IPS DF 6.9 (cell line): ENCODE measurements at regions not wholly inside any gene's neighbourhood (a gene's known extent, or its start where the extent isn't known, plus 50 kb on each side); places are given as distances from the start of the nearest gene placed in this dataset.

Experiments used
- DNase-seq: peaks from one replicate; pipeline ENCODE4 v3.0.0-alpha.2; 2013; ENCODE audit warnings: low read depth, low spot score
- H3K27ac ChIP-seq: one replicate; pipeline ENCODE4 v1.5.1; 2013; ENCODE audit warnings: low read length, control low read depth
- H3K27me3 ChIP-seq: 2 replicates; pipeline ENCODE4 v1.6.1; 2013; ENCODE audit warnings: mild to moderate bottlenecking, low read length; ENCODE audit not compliant: control insufficient read depth, insufficient read depth
- H3K36me3 ChIP-seq: 2 replicates; pipeline ENCODE4 v1.6.1; 2013; ENCODE audit warnings: low read length; ENCODE audit not compliant: control insufficient read depth, insufficient read depth
- H3K4me1 ChIP-seq: 2 replicates; pipeline ENCODE4 v1.6.1; 2013; ENCODE audit warnings: low read length; ENCODE audit not compliant: control insufficient read depth, insufficient read depth
- H3K4me3 ChIP-seq: 2 replicates; pipeline ENCODE4 v1.5.1; 2013; ENCODE audit warnings: mild to moderate bottlenecking, low read length
- H3K9me3 ChIP-seq: 2 replicates; pipeline ENCODE4 v1.6.1; 2013; ENCODE audit warnings: low read length, inconsistent platforms; ENCODE audit not compliant: control insufficient read depth, insufficient read depth
- WGBS: extraction: QIAGEN DNeasy Blood & Tissue Kit; methylation state at CpG from one replicate; pipeline ENCODE4 v1.1.7; 2013; ENCODE audit warnings: mixed read lengths, missing lambda C conversion rate; ENCODE audit not compliant: insufficient read length, insufficient coverage; 5-methylcytosine and 5-hydroxymethylcytosine counted together

- no peaks in the 10 kb centered on the region for H3K27me3 ChIP-seq
- H3K4me3 ChIP-seq: no peak overlapping the region
- H3K36me3 ChIP-seq: no peaks in the 10 kb centered on the region
- no CpG with 5 or more reads among the region's 2 CpGs for WGBS
- H3K9me3 ChIP-seq: no peaks in the 10 kb centered on the region
- DNase-seq: no peak
- H3K4me1 ChIP-seq: no peaks in the 10 kb centered on the region
- H3K27ac ChIP-seq: no peak overlapping the region
Observed at GRCh38 chr2:51681854-51682253, 649.9 kb upstream of the NRXN1 start.

- no CpG with 5 or more reads among the region's 2 CpGs for whole genome bisulfite sequencing
- Histone ChIP-seq H3K27ac (no peak overlapping the region), H3K4me3 (no peak overlapping the region), H3K36me3 (no peaks in the 10 kb centered on the region), H3K4me1 (no peaks in the 10 kb centered on the region), H3K27me3 (no peaks in the 10 kb centered on the region), H3K9me3 (no peaks in the 10 kb centered on the region)
- DNase-seq: no peak
Observed at GRCh38 chr2:51673628-51674027, 641.7 kb upstream of the NRXN1 start.

GRCh38 chr2:51667679-51668078 is 635.7 kb upstream of the NRXN1 start:
- Histone ChIP-seq H3K36me3 (no peaks in the 10 kb centered on the region), H3K4me1 (peaks cover 1% of the 10 kb centered on the region; the same call in 1 of the 2 replicates), H3K27ac (no peak overlapping the region), H3K9me3 (no peaks in the 10 kb centered on the region), H3K4me3 (no peak overlapping the region), H3K27me3 (no peaks in the 10 kb centered on the region)
- no CpG with 5 or more reads among the region's 1 CpG for WGBS
- no peak for DNase-seq

GRCh38 chr2:51662187-51662586 is 630.3 kb upstream of the NRXN1 start:
- Histone ChIP-seq H3K9me3 (no peaks in the 10 kb centered on the region), H3K27ac (no peak overlapping the region), H3K27me3 (no peaks in the 10 kb centered on the region), H3K4me3 (no peak overlapping the region), H3K36me3 (no peaks in the 10 kb centered on the region), H3K4me1 (peaks cover 1% of the 10 kb centered on the region; the same call in 1 of the 2 replicates)
- WGBS: no CpG with 5 or more reads among the region's 5 CpGs
- DNase-seq: peak; percentile 13

- Histone ChIP-seq H3K4me1 (no peaks in the 10 kb centered on the region), H3K9me3 (no peaks in the 10 kb centered on the region), H3K4me3 (no peak overlapping the region), H3K27me3 (no peaks in the 10 kb centered on the region), H3K36me3 (no peaks in the 10 kb centered on the region), H3K27ac (no peak overlapping the region)
- WGBS: no CpG with 5 or more reads among the region's 4 CpGs
- DNase-seq: no peak
Observed at GRCh38 chr2:51657849-51658248, 625.9 kb upstream of the NRXN1 start.

- Histone ChIP-seq H3K27me3 (no peaks in the 10 kb centered on the region), H3K36me3 (no peaks in the 10 kb centered on the region), H3K4me1 (no peaks in the 10 kb centered on the region), H3K4me3 (no peak overlapping the region), H3K27ac (no peak overlapping the region), H3K9me3 (no peaks in the 10 kb centered on the region)
- DNase-seq: no peak
Observed at GRCh38 chr2:51650769-51651168, 618.8 kb upstream of the NRXN1 start.

- H3K4me3 ChIP-seq: no peak overlapping the region
- no peaks in the 10 kb centered on the region for H3K36me3 ChIP-seq
- H3K4me1 ChIP-seq: no peaks in the 10 kb centered on the region
- H3K9me3 ChIP-seq: no peaks in the 10 kb centered on the region
- H3K27ac ChIP-seq: no peak overlapping the region
- H3K27me3 ChIP-seq: no peaks in the 10 kb centered on the region
- DNase-seq: no peak
- no CpG with 5 or more reads among the region's 1 CpG for WGBS
Observed at GRCh38 chr2:51649366-51649765, 617.4 kb upstream of the NRXN1 start.

GRCh38 chr2:51638811-51639210 is 606.9 kb upstream of the NRXN1 start:
- H3K36me3 ChIP-seq: no peaks in the 10 kb centered on the region
- H3K27me3 ChIP-seq: no peaks in the 10 kb centered on the region
- no peak overlapping the region for H3K27ac ChIP-seq
- no CpG with 5 or more reads among the region's 4 CpGs for WGBS
- H3K9me3 ChIP-seq: no peaks in the 10 kb centered on the region
- DNase-seq: no peak
- no peaks in the 10 kb centered on the region; the same call in 1 of the 2 replicates for H3K4me1 ChIP-seq
- no peak overlapping the region for H3K4me3 ChIP-seq

GRCh38 chr2:51633073-51633472 is 601.1 kb upstream of the NRXN1 start:
- H3K4me1 ChIP-seq: no peaks in the 10 kb centered on the region
- no peaks in the 10 kb centered on the region for H3K36me3 ChIP-seq
- no peaks in the 10 kb centered on the region for H3K9me3 ChIP-seq
- H3K27ac ChIP-seq: no peak overlapping the region
- DNase-seq: no peak
- H3K27me3 ChIP-seq: no peaks in the 10 kb centered on the region
- no peak overlapping the region for H3K4me3 ChIP-seq

- Histone ChIP-seq H3K36me3 (no peaks in the 10 kb centered on the region), H3K4me3 (no peak overlapping the region), H3K4me1 (no peaks in the 10 kb centered on the region), H3K27ac (no peak overlapping the region), H3K27me3 (no peaks in the 10 kb centered on the region), H3K9me3 (no peaks in the 10 kb centered on the region)
- WGBS: no CpG with 5 or more reads among the region's 3 CpGs
- no peak for DNase-seq
Observed at GRCh38 chr2:51629406-51629805, 597.5 kb upstream of the NRXN1 start.

GRCh38 chr2:51628917-51629316 is 597.0 kb upstream of the NRXN1 start:
- Histone ChIP-seq H3K4me1 (no peaks in the 10 kb centered on the region), H3K27me3 (no peaks in the 10 kb centered on the region), H3K36me3 (no peaks in the 10 kb centered on the region), H3K27ac (no peak overlapping the region), H3K9me3 (no peaks in the 10 kb centered on the region), H3K4me3 (no peak overlapping the region)
- WGBS: no CpG with 5 or more reads among the region's 3 CpGs
- DNase-seq: no peak
